SKM-1 treated with dmso at 0.1 percent for 144 hours (cell line): ENCODE measurements at regions not wholly inside any gene's neighbourhood (a gene's known extent, or its start where the extent isn't known, plus 50 kb on each side); places are given as distances from the start of the nearest gene placed in this dataset.

Experiments
- DNase-seq: peaks from one replicate; lab custom pipeline; 2025; ENCODE audit not compliant: unreplicated experiment; lab: John Stamatoyannopoulos, UW

DNA sequence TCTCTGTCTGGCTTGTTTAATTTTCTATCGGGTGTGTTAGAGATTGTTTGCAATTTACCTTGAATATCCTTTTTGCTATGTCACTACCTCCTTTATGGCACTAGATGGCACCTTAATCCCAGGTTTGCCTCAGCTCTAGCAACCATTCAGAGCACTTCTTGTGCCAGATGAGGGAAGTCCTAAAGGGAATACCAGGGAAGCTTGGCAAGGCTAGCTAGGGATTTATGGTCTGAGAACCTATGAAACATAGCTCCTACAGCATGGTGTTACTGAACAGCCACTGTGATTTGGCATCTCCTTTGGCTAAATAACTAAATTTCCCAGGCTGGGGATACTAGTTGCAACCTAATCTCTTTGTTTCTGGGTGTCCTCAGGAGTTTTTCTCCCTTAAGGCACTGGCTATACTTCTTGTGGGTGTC is 69.0 kb upstream of the VOPP1 start:
- DNase-seq, result peak; percentile 67

GRCh38 chr7:55639640-55640039 is 67.3 kb upstream of the VOPP1 start:
- DNase-seq, result no peak

GRCh38 chr7:55629051-55629677 is 56.9 kb upstream of the VOPP1 start:
- DNase-seq, result no peak

- no peak for DNase-seq
These were observed 52.5 kb upstream of the VOPP1 start for GRCh38 chr7:55624813-55625212.

DNA sequence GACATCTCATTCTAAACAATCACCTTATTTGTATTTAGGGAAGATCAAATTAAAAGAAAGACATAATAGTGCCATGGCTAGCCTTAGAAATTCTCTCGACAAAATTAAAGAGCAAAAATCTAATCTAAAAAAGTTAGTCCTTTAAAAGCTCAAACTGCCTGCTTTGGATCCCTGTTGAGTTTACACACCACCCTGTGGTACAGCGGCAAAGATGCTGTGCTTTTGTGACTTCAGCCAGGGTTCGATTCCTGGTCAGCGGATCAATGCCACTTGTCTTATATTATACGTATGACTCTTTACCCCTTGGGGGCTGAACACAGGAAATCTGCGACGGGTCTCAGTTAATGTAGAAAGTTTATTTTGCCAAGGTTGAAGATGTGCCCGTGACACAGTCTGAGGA is 51.3 kb upstream of the VOPP1 start:
- DNase-seq, result no peak

DNA sequence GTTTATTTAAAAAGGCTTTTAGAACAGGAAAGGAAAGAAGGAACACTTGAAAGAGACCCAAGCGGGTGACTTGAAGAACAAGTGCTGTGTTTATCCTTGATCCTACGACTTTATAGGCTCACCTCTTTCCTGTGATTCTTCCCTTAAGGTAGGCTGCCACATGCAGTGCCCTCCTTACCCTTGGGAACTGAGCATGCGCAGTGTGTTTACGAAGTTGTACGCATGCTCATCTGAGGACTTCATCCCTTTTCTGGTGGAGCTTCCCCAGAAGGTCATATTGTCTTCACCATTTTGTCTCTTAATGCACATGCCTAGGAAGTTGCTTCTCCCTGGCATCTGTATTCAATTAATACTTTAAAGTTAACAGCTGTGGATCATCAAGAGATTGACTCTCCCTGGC is 49.9 kb upstream of the VOPP1 start:
- no peak for DNase-seq
